Rectal smooth muscle tissue (tissue), 1 donor: ENCODE measurements at regions not wholly inside any gene's neighbourhood (a gene's known extent, or its start where the extent isn't known, plus 50 kb on each side); places are given as distances from the start of the nearest gene placed in this dataset.

ENCODE experiments used
- H3K27ac ChIP-seq: one replicate; pipeline ENCODE4 v1.7.0; 2013; ENCODE audit warnings: low read depth, low read length, inconsistent platforms
- H3K27me3 ChIP-seq: one replicate; pipeline ENCODE4 v1.7.0; 2013; ENCODE audit warnings: low read length; ENCODE audit not compliant: control insufficient read depth, insufficient read depth
- H3K36me3 ChIP-seq: one replicate; pipeline ENCODE4 v1.7.0; 2013; ENCODE audit warnings: low read length; ENCODE audit not compliant: control insufficient read depth, insufficient read depth
- H3K4me1 ChIP-seq: one replicate; pipeline ENCODE4 v1.7.0; 2013; ENCODE audit warnings: low read length; ENCODE audit not compliant: control insufficient read depth, insufficient read depth
- H3K4me3 ChIP-seq: one replicate; pipeline ENCODE4 v1.7.0; 2013; ENCODE audit warnings: low read length
- H3K9ac ChIP-seq: one replicate; pipeline ENCODE4 v1.7.0; 2013; ENCODE audit warnings: low read length

DNA sequence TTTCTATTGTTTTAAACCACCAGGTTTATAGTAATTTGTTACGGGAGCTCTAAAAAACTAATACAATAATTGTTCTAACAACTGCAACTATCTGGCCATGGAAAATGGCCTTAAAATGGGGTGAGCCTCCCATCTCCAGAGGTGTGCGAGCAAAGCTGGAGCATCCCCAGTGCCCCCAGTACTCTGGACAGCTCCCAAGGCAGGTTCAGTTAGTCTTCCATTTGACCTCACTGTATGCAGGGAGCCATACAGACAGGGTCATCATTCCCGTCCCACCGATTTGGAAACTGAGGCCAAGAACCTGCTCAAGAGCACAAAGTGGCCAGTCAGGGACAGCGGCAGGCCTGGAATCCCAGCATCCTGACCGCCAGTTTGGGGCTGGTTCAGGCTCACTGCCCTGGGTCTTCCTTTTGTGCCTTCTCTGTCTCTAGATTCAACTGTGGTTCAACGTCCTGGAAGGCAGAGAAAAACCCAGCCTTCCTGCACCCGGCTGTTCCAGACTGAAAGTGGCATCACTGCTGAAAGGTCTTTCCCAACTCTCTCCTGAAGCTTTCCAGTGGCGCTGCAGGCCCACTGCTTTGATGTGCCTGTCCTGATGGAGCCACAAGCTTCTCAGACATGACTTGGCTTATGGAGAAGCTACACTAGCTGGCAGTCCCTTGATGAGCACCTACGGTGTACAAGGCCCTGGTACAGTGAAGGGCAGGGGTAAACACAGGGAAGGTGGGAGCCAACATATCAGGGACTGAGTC is 76.6 kb upstream of the LINGO1 start:
- no peaks in the 10 kb centered on the region for H3K4me1 ChIP-seq
- no peak overlapping the region for H3K9ac ChIP-seq
- no peaks in the 10 kb centered on the region for H3K36me3 ChIP-seq
- no peak overlapping the region for H3K4me3 ChIP-seq
- no peak overlapping the region for H3K27ac ChIP-seq
- peaks cover 3% of the 10 kb centered on the region for H3K27me3 ChIP-seq

DNA sequence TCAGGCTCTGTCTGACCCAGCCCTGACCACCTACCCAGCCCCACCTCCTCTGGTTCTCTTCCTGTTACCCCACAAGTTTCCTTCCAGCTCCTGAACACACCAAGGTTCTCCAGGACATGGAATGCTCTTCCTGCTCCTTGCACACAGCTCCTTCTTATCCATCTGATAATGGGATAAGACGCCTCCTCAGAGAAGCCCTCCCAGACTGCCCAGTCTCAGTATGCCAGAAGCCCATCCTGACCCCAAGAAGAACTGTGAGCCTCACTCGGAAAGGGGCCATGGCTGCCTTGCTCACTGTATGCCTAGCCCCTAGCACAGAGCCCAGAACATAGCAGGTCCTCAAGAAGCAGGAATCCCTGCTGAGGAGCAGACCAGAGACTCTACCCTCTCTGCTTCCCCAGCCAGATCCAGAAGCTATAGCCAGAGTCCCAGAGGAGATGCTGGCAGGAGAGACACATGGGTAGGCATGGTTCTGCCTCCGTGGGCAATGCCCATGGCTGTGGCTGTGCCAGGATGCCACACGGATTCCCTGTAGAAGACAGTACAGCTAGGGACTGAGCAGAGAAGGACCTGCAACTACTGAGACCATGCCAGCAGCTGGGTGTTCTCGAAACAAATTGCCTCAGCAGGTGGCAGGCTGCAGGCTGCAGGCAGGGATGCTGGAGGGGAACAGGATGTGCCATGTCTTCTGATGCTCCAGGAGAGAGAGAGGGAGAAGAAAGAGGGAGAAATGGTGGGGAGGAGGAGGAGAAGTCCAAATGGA is 74.0 kb upstream of the LINGO1 start:
- no peak overlapping the region for H3K9ac ChIP-seq
- no peaks in the 10 kb centered on the region for H3K36me3 ChIP-seq
- no peaks in the 10 kb centered on the region for H3K4me1 ChIP-seq
- H3K27ac ChIP-seq: no peak overlapping the region
- peaks cover 3% of the 10 kb centered on the region for H3K27me3 ChIP-seq
- no peak overlapping the region for H3K4me3 ChIP-seq

GRCh38 chr15:77702211-77702957 is 69.7 kb upstream of the LINGO1 start:
- Histone ChIP-seq H3K27ac (no peak overlapping the region), H3K27me3 (peaks cover 3% of the 10 kb centered on the region), H3K4me3 (no peak overlapping the region), H3K4me1 (no peaks in the 10 kb centered on the region), H3K9ac (no peak overlapping the region), H3K36me3 (no peaks in the 10 kb centered on the region)

- Histone ChIP-seq H3K27me3 (peaks cover 13% of the 10 kb centered on the region), H3K36me3 (no peaks in the 10 kb centered on the region), H3K4me3 (no peak overlapping the region), H3K4me1 (no peaks in the 10 kb centered on the region), H3K27ac (no peak overlapping the region), H3K9ac (no peak overlapping the region)
Measured at GRCh38 chr15:77698481-77698880, 65.8 kb upstream of the LINGO1 start.

DNA sequence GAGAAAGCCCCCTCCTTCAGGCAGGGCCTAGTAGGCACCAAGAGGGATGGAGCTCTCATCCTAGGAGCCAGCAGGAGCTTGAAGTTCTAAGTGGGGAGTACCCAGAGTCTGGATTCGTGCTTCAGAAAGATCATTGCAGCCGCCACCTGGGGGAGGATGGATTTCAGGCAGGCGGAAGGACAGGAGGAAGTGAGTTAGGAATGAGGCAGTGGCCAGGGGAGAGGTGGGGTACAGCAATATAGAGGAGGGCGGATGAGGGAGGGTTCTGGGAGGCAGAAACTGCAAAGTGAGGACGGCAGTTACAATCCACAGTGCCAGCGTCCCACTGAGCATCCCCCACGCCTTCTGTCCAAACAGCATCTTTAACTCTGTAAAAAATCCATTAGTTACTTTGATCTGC is 65.2 kb upstream of the LINGO1 start:
- H3K4me1 ChIP-seq: no peaks in the 10 kb centered on the region
- H3K27me3 ChIP-seq: peaks cover 13% of the 10 kb centered on the region
- no peak overlapping the region for H3K9ac ChIP-seq
- no peaks in the 10 kb centered on the region for H3K36me3 ChIP-seq
- H3K27ac ChIP-seq: no peak overlapping the region
- no peak overlapping the region for H3K4me3 ChIP-seq

GRCh38 chr15:77696871-77697270 is 64.2 kb upstream of the LINGO1 start:
- H3K36me3 ChIP-seq: no peaks in the 10 kb centered on the region
- no peaks in the 10 kb centered on the region for H3K4me1 ChIP-seq
- H3K27ac ChIP-seq: no peak overlapping the region
- no peak overlapping the region for H3K9ac ChIP-seq
- peaks cover 13% of the 10 kb centered on the region for H3K27me3 ChIP-seq
- H3K4me3 ChIP-seq: no peak overlapping the region

DNA sequence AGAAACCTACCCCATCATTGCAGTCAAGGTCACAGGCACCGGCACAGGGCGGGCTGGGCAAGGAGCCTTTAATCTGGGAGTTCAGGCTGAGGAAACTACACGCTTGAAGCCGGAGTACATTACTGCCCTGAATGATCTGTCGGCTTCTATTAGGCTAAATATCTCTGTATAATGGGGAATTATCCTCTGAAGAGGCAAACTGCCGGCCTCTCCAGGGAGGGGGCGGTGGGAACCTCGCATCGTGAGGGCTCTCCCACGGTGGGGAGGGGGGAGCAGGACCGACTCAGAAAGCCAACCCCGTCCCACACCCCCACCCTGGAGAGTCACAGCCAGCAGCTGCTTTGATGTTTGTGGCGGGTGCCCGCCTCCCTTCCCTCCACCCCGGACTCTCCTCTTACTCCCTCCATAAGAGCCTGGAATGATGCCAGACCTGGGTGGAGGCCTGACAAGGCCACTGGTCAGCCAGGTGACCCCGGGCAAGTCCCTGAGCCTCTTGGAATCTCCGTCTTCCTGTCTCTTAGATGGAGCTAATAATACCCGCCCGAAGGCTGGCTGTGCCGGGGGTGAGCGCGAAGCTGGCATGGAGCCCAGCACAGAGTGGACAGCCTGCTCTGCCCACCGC is 63.4 kb upstream of the LINGO1 start:
- H3K4me3 ChIP-seq: no peak overlapping the region
- H3K27ac ChIP-seq: no peak overlapping the region
- H3K9ac ChIP-seq: no peak overlapping the region
- H3K4me1 ChIP-seq: no peaks in the 10 kb centered on the region
- no peaks in the 10 kb centered on the region for H3K36me3 ChIP-seq
- peaks cover 16% of the 10 kb centered on the region for H3K27me3 ChIP-seq

DNA sequence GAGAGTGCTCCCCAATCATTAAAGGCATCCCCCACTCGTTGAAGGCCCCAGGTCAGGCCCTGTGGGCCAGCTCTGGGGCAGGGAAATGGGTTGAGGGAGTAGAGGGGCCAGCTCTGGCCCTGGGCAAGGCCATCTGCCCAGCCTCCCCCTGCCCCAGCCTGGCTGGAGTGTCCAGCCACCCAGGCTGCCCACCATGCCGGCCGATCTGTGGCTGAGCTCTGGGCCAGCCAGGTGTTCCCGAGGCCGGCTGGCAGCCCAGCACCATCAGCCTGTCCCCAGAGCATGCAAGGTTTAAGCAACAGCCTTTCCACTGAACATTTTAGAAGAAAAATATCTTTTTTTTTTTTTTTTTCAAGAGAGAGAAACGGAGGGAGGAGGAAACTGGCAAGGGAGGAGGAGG is 62.8 kb upstream of the LINGO1 start:
- no peaks in the 10 kb centered on the region for H3K4me1 ChIP-seq
- H3K9ac ChIP-seq: no peak overlapping the region
- H3K4me3 ChIP-seq: no peak overlapping the region
- peaks cover 16% of the 10 kb centered on the region for H3K27me3 ChIP-seq
- H3K27ac ChIP-seq: no peak overlapping the region
- no peaks in the 10 kb centered on the region for H3K36me3 ChIP-seq

GRCh38 chr15:77693576-77693975 is 60.9 kb upstream of the LINGO1 start:
- H3K27me3 ChIP-seq: peaks cover 16% of the 10 kb centered on the region
- no peaks in the 10 kb centered on the region for H3K4me1 ChIP-seq
- no peaks in the 10 kb centered on the region for H3K36me3 ChIP-seq
- no peak overlapping the region for H3K9ac ChIP-seq
- H3K27ac ChIP-seq: no peak overlapping the region
- no peak overlapping the region for H3K4me3 ChIP-seq

- H3K27me3 ChIP-seq: peaks cover 16% of the 10 kb centered on the region
- H3K4me1 ChIP-seq: no peaks in the 10 kb centered on the region
- H3K4me3 ChIP-seq: no peak overlapping the region
- no peaks in the 10 kb centered on the region for H3K36me3 ChIP-seq
- no peak overlapping the region for H3K27ac ChIP-seq
- no peak overlapping the region for H3K9ac ChIP-seq
Measured at GRCh38 chr15:77692614-77693013, 59.9 kb upstream of the LINGO1 start.

- Histone ChIP-seq H3K4me1 (no peaks in the 10 kb centered on the region), H3K4me3 (no peak overlapping the region), H3K27me3 (peaks cover 13% of the 10 kb centered on the region), H3K27ac (no peak overlapping the region), H3K9ac (no peak overlapping the region), H3K36me3 (no peaks in the 10 kb centered on the region)
Measured at GRCh38 chr15:77691607-77692006, 58.9 kb upstream of the LINGO1 start.

DNA sequence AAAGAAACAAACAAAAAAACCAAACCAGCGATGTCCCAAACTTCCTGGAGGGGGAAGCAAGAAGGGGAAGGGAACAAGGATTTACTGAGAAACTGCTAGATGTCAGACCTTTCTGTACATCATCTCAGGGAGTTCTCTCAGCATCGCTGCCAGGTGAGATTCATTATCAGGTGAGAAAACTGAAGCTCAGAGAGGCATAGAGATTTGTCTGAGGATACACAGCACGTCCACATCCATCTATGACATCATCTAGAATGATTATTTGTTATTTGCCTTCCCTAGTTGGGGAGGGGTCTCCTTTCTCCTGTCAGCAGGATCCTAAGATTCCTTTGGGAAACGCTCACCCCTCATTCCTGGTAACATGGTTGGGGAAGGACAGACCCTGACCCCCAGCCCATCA is 57.1 kb upstream of the LINGO1 start:
- Histone ChIP-seq H3K4me1 (no peaks in the 10 kb centered on the region), H3K9ac (no peak overlapping the region), H3K4me3 (no peak overlapping the region), H3K36me3 (no peaks in the 10 kb centered on the region), H3K27ac (no peak overlapping the region), H3K27me3 (peaks cover 6% of the 10 kb centered on the region)
